ENCODE measurements at regions not wholly inside any gene's neighbourhood (a gene's known extent, or its start where the extent isn't known, plus 50 kb on each side); places are given as distances from the start of the nearest gene placed in this dataset.

- DNase-seq (ENCODE audit: extremely low read depth in 1 of 2, low read depth in 1 of 2) = no peak
Observed at GRCh38 chr10:131683281-131683861, 217.4 kb upstream of the PPP2R2D start.

GRCh38 chr10:131683941-131684340 is 216.9 kb upstream of the PPP2R2D start:
- no peak for DNase-seq (ENCODE audit: extremely low read depth in 1 of 2, low read depth in 1 of 2)

- DNase-seq (ENCODE audit: extremely low read depth in 1 of 2, low read depth in 1 of 2) = no peak
Observed at GRCh38 chr10:131685007-131685406, 215.8 kb upstream of the PPP2R2D start.

GRCh38 chr10:131685576-131685975 is 215.2 kb upstream of the PPP2R2D start:
- DNase-seq (ENCODE audit: extremely low read depth in 1 of 2, low read depth in 1 of 2) = no peak

- no peak for DNase-seq (ENCODE audit: extremely low read depth in 1 of 2, low read depth in 1 of 2)
Observed at GRCh38 chr10:131686781-131687420, 213.9 kb upstream of the PPP2R2D start.

- DNase-seq (ENCODE audit: extremely low read depth in 1 of 2, low read depth in 1 of 2) = no peak
Observed at GRCh38 chr10:131688304-131688703, 212.5 kb upstream of the PPP2R2D start.

- no peak for DNase-seq (ENCODE audit: extremely low read depth in 1 of 2, low read depth in 1 of 2)
Observed at GRCh38 chr10:131689016-131689415, 211.8 kb upstream of the PPP2R2D start.

GRCh38 chr10:131689486-131689885 is 211.3 kb upstream of the PPP2R2D start:
- no peak for DNase-seq (ENCODE audit: extremely low read depth in 1 of 2, low read depth in 1 of 2)

GRCh38 chr10:131689954-131690757 is 210.7 kb upstream of the PPP2R2D start:
- no peak for DNase-seq (ENCODE audit: extremely low read depth in 1 of 2, low read depth in 1 of 2)

- no peak for DNase-seq (ENCODE audit: extremely low read depth in 1 of 2, low read depth in 1 of 2)
Observed at GRCh38 chr10:131690805-131691239, 210.0 kb upstream of the PPP2R2D start.

- DNase-seq (ENCODE audit: extremely low read depth in 1 of 2, low read depth in 1 of 2) = no peak
Observed at GRCh38 chr10:131691481-131692090, 209.2 kb upstream of the PPP2R2D start.

- DNase-seq (ENCODE audit: extremely low read depth in 1 of 2, low read depth in 1 of 2) = no peak
Observed at GRCh38 chr10:131692176-131692575, 208.6 kb upstream of the PPP2R2D start.

GRCh38 chr10:131692686-131693334 is 208.0 kb upstream of the PPP2R2D start:
- DNase-seq (ENCODE audit: extremely low read depth in 1 of 2, low read depth in 1 of 2) = no peak

- DNase-seq (ENCODE audit: extremely low read depth in 1 of 2, low read depth in 1 of 2) = no peak
Observed at GRCh38 chr10:131693766-131694165, 207.0 kb upstream of the PPP2R2D start.

GRCh38 chr10:131694168-131694780 is 206.5 kb upstream of the PPP2R2D start:
- no peak for DNase-seq (ENCODE audit: extremely low read depth in 1 of 2, low read depth in 1 of 2)

GRCh38 chr10:131694781-131695495 is 205.9 kb upstream of the PPP2R2D start:
- no peak for DNase-seq (ENCODE audit: extremely low read depth in 1 of 2, low read depth in 1 of 2)

- no peak for DNase-seq (ENCODE audit: extremely low read depth in 1 of 2, low read depth in 1 of 2)
Observed at GRCh38 chr10:131695496-131696165, 205.2 kb upstream of the PPP2R2D start.

- DNase-seq (ENCODE audit: extremely low read depth in 1 of 2, low read depth in 1 of 2) = no peak
Observed at GRCh38 chr10:131697476-131698128, 203.2 kb upstream of the PPP2R2D start.

- DNase-seq (ENCODE audit: extremely low read depth in 1 of 2, low read depth in 1 of 2) = no peak
Observed at GRCh38 chr10:131698232-131698631, 202.6 kb upstream of the PPP2R2D start.

Measured in activated CD8-positive, alpha-beta memory T cell treated with anti-CD3 and anti-CD28 coated beads for 1 hour (primary cell).